NCI-H146 treated with DMSO at 0.1 percent for 48 hours (cell line): ENCODE measurements at regions not wholly inside any gene's neighbourhood (a gene's known extent, or its start where the extent isn't known, plus 50 kb on each side); places are given as distances from the start of the nearest gene placed in this dataset.
A peak's percentile ranks its signal among the peaks of the same experiment; 100 is the strongest.

Experiments used
- DNase-seq: peaks from one replicate; lab custom pipeline; 2025; ENCODE audit not compliant: unreplicated experiment; lab: John Stamatoyannopoulos, UW

DNA sequence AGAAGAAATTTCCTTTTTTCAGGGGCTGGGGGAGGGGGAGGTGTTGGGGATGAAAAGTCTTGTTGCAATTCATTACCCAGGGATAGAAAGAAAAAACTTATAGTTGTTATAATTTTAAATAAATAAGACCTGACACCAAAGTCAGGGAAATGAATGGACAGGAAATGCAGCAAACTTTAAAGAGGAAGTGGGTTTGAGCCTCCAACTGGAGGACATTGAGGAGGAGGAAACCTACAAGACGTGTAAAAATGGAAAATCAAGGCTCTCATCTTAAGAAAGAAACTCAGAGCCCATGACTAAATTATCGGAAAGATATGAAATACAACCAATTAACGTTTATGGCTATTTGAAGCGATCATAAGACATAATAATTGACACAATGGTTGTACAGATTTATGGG lies 54.4 kb downstream of the NIBAN1 start:
- no peak for DNase-seq

- no peak for DNase-seq
Measured at GRCh38 chr1:184915463-184916090, 58.7 kb downstream of the NIBAN1 start.

- no peak for DNase-seq
Measured at GRCh38 chr1:184914149-184914548, 60.2 kb downstream of the NIBAN1 start.

DNA sequence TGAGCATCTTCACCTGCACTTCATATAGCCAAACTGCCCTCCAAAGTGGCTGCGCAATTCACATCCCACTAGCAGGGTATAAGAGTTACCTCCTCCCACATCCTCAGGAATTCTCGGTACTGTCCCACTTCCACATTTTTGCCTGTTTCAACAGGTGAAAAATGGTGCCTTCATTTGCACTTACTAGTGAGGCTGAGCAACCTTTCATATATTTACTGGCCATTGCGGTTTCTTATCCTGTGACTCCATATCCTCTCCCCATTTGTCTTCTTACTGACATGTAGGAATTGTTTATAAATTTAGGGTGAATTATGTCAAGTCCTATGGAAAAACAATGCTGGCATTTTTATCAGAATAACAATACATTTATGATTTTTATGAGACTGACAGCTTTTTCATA lies 61.9 kb downstream of the NIBAN1 start:
- DNase-seq: no peak

GRCh38 chr1:184911830-184912229 lies 62.5 kb downstream of the NIBAN1 start:
- DNase-seq: no peak

- DNase-seq: no peak
Measured at GRCh38 chr1:184911103-184911745, 63.1 kb downstream of the NIBAN1 start.

- DNase-seq: no peak
Measured at GRCh38 chr1:184910691-184911091, 63.6 kb downstream of the NIBAN1 start.

GRCh38 chr1:184910005-184910404 lies 64.3 kb downstream of the NIBAN1 start:
- no peak for DNase-seq

DNA sequence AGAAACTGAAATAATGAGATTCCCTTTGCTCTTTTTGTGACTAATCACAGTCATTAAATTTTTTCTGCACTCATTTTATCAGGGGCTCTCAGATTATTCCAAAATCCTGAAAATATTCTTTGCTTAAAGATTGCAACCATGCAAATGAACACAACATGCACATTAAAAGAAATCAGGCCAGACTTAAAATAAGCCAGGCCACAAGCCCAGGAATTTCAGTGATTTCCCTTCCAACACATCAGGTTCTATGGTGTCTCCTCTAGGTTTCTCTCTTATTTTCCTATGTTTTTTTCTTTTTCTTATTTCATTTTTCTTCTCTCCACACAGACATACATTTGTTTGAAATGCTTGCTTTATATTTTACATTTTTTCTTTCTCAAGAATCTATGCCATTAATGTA lies 65.3 kb downstream of the NIBAN1 start:
- no peak for DNase-seq

DNA sequence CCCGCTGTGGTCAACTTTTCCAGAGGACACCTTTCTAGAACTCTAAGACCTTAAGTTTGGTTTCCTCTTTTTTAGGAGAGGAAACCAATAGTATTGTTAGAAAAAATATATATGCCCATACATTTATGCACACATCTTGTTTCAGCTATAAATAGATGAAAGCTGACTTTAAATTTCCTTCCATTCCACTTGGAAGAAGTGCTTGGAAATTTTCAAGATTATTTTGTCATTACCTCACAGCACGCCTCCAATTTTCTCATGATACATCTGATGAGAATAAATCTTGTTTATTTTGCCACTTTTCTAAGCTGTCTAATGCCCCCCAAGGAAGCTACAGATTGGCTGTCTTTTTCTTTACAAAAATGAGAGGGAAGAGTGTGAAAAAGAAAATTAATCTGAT lies 65.8 kb downstream of the NIBAN1 start:
- no peak for DNase-seq

DNA sequence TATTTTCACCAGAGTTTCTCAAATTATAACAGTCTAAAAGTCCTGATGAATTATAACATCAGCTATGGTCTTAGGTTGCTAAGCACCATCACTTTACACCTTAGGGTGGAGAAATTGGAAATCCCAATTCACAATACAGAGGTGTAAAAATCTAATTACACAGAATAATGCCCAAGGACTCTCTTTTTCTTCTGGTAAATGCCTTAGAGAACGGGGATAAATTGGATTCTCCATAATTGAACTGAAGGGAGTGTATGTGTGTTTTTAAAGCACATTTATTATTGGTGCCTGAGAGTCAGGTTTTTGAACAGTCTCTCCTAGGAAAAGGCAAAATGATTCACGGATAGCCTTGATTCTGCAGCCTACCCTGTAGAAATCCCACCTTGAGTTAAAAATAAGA lies 66.8 kb downstream of the NIBAN1 start:
- no peak for DNase-seq

DNA sequence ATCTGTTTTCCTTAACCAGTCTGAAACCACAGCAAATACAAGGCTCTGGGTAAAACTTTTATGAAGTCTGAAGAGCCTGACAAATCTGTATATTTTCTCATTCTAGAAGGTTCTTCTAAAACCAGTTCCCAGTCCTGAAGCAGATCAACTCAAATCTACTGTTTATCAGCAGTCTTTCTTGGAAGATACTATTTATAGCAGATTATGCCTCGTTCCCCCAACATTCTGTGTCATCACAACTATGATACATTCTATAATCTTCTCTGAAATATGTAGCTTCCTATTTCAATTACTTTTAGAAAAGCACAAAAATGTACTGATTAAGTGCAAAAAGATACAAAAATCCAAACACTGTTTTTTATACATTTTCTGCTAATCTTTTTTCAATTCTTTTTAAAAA lies 67.5 kb downstream of the NIBAN1 start:
- no peak for DNase-seq

DNA sequence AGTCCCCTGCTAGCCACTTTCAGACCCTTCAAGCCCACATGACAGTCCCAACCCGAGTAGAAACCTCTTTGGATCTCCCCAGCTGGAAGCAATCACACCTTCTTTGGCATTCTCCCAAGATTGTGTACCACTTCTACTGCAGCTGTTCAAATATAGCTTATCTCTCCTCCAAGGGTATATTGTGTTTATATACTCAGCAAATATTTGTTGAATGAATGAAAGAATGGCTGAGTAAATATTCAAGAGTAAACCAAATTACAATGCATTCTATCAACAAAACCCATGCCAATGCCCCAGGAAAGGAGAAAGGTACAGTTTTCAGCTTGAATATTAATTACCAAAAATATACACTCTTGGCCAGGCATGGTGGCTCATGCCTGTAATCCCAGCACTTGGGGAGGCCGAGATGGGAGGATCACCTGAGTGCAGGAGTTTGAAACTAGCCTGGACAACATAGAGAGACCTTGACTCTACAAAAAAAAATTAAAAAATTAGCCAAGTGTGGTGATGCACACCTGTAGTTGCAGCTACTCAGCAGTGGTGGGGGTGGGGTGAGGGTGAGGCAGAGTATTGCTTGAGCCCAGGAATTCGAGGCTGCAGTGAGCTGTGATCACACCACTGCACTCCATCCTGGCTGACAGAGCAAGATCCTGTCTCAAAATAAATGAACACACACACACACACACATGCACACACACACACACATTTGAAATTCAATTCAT lies 68.5 kb downstream of the NIBAN1 start:
- DNase-seq: peak; percentile 91

DNA sequence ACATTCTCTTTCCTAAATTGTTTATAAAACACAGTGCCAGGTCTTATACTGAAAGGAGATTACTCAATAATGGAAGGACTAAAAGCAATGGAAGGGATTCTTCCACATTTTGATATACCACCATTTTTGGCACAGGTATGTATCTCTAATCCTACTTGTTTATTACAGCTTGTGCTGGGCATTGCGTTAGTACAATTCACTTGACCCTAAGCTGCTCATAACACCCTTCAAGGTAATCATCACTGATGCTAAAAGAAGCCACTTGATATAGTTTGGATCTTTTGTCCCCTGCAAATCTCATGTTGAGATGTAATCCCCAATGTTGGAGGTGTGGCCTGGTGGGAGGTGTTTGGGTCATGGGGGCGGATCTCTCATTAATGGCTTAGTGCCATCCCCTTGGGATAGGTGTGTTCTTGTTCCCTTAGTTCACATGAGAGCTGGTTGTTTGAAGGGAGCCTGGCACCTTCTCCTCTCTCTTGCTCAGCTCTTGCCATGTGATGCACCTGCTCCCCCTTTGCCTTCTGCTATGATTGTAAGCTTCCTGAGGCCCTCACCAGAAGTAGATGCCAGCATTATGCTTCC lies 71.1 kb downstream of the NIBAN1 start:
- DNase-seq: no peak

- no peak for DNase-seq
Measured at GRCh38 chr1:184900507-184900906, 73.8 kb downstream of the NIBAN1 start.

DNA sequence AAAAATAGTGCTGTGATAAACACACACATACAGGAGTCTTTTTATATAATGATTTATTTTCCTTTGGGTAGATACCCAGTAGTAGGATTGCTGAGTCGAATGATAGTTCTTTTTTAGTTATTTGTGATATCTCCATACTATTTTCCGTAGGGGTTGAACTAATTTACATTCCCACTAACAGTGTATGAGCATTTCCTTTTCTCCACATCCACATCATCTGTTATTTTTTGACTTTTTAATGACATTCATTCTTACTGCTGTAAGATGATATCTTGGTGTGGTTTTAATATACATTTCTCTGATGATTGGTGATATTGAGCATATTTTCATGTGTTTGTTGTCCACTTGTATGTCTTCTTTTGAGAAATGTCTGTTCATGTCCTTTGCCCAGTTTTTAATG lies 78.3 kb downstream of the NIBAN1 start:
- DNase-seq: no peak

- DNase-seq: no peak
Measured at GRCh38 chr1:184895086-184895485, 79.2 kb downstream of the NIBAN1 start.

DNA sequence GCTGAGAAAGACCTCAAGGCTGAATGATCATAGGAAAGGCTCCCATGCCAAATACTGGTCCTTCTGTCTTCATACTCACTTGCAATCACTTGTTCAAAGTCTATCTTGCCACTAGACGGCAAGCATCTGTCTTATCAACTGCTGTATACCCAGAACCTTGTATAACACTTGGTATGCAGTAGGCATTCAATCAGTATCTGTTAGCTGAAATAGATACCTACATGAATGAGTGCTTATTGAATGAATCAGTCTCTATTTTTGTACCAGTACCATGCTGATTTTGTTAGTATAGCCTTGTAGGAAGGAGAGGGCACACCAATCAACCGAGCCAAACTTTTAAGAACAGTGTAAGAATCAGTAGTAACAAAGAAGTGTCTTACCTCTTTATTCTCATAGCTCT lies 80.6 kb downstream of the NIBAN1 start:
- DNase-seq: no peak

DNA sequence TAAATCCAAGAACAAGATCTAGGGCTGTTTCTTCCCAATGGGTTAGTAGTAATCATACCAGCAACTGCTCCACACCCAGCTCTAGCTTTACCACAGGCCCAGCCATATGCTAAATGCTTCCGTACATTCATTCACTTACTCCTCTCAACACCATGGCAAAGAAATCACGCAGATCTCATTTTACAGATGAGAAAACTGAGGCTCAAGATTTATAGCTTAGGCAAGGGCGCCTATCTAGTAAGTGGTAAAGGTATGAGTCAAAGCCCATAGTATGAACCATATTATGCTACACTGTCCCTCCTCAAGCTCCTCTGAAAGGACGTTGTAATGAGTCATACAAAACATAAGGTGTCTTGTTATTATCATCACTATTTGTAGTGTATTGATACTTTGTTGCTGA lies 82.2 kb downstream of the NIBAN1 start:
- DNase-seq: no peak

GRCh38 chr1:184891440-184891839 lies 82.9 kb downstream of the NIBAN1 start:
- DNase-seq: no peak

- no peak for DNase-seq
Measured at GRCh38 chr1:184890539-184890973, 83.8 kb downstream of the NIBAN1 start.

- no peak for DNase-seq
Measured at GRCh38 chr1:184889902-184890301, 84.4 kb downstream of the NIBAN1 start.
